Stomach (tissue), 8 donors: ENCODE measurements at regions not wholly inside any gene's neighbourhood (a gene's known extent, or its start where the extent isn't known, plus 50 kb on each side); places are given as distances from the start of the nearest gene placed in this dataset.

Source experiments
- DNase-seq, 2 donors: peaks; one replicate each; pipeline versions ENCODE4 v3.0.0 to v3.0.0-alpha.2; 2013 to 2019
- H3K27ac ChIP-seq, 5 donors: fragments of 200-600 bp in 4 of 5; sonication (generic) in 4 of 5; one replicate each; pipeline ENCODE4 v1.5.1; 2013 to 2019; ENCODE audit warnings: mild to moderate bottlenecking in 1 of 5, moderate library complexity in 1 of 5
- H3K27me3 ChIP-seq, 3 donors: fragments of 200-600 bp; sonication (generic); one replicate each; pipeline ENCODE4 v1.5.1; 2017 to 2019; ENCODE audit warnings: mixed run types in 1 of 3
- H3K36me3 ChIP-seq, 4 donors: fragments of 200-600 bp; sonication (generic); 1 replicate in 3 of 4; 2 replicates in 1 of 4; pipeline ENCODE4 v1.5.1; 2016 to 2019
- H3K4me1 ChIP-seq, 4 donors: fragments of 200-600 bp; sonication (generic); one replicate each; pipeline ENCODE4 v1.5.1; 2016 to 2019
- H3K4me3 ChIP-seq, 4 donors: fragments of 200-600 bp; sonication (generic) in 3 of 4; one replicate each; pipeline ENCODE4 v1.5.1; 2016 to 2019; ENCODE audit warnings: mild to moderate bottlenecking in 1 of 4
- H3K9me3 ChIP-seq, 4 donors: fragments of 200-600 bp; sonication (generic); one replicate each; pipeline ENCODE4 v1.5.1; 2016 to 2019
- EP300 ChIP-seq: sonication (generic); formaldehyde crosslinking; IDR thresholded peaks from one replicate; pipeline ENCODE4 v1.6.1; 2017; ENCODE audit warnings: antibody characterized with exemption
- POLR2A ChIP-seq, 4 donors: fragments of 450-650 bp; IDR thresholded peaks; one replicate each; pipeline ENCODE4 v1.6.1; 2016; ENCODE audit warnings: antibody characterized with exemption in 4 of 4, control low read depth in 2 of 4, mild to moderate bottlenecking in 1 of 4, moderate library complexity in 1 of 4
- POLR2AphosphoS5 ChIP-seq, 3 donors: sonication (generic); formaldehyde crosslinking; IDR thresholded peaks; one replicate each; pipeline ENCODE4 v1.6.1; 2016; ENCODE audit warnings: antibody characterized with exemption in 3 of 3
- WGBS, 5 donors: extraction: QIAGEN DNeasy Blood & Tissue Kit in 3 of 5; methylation state at CpG; one replicate each; pipeline versions ENCODE4 v1.1.5 to v1.1.7; 2013 to 2018; 5-methylcytosine and 5-hydroxymethylcytosine counted together
- intact Hi-C: fragments of 100-400 bp; cut with DNase I; formaldehyde crosslinking; loops from one replicate; pipeline ENCODE4 v1.15.1; 2023; ENCODE audit warnings: low total_unique reads
- TF ChIP-seq, protein P1 (sequence below), 7 experiments: fragments of 450-650 bp in 4 of 7; fragments of 200-600 bp in 3 of 7; sonication (generic) in 3 of 7; IDR thresholded peaks; one replicate each; pipeline ENCODE4 v1.5.1; 2016 to 2019; ENCODE audit warnings: antibody characterized with exemption in 7 of 7, control low read depth in 2 of 7, mild to moderate bottlenecking in 1 of 7
- donor health status: healthy with polysubstance abuse.
- donor health status: Bipolar disorder and iron deficiency.
- donor health status: healthy.

DNA sequence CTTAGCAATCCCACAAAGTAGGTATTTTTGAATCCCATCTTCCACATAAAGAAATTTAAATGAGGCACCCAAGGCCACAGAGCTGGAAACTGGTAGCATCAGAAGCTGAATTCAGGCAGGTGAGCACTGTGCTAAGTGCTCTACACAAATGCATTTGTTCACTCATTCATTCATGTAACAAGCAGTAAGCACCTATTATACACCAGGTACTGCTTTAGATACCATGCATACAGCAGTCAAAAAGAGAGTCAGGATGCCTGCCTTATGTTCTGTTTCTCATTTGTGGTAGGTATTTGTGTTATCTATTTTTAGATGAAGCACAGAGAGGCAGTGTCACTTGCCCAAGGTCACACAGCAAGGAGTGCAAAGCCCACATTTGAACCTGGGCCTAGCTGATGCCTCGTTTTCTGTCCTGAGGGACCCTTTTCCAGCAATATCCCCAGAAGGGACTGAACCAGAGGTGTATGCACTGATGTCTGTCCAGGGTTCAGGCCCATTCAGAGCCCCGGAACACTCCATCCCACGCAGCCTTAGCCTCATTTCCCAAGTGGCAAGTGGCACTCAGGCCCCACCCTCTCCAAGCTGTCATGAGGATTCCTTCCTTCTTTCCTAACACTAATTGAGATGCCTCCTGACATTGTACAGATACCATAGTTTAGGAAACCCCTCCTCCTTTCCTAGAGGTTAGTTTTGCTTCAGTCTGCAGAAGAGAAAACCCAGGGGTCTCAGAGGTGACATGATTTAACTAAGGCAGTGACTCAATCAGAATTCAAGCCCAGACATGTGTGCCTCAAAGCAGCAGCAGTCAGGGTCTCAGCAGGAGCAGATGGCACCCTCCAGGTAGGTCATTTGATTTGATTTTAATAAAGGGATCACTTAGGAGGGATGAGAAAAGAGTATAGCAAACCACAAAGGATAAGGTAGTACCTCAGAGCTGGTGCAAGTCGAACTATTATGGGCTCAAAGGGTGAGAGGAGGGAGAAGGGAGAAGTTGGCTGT is 61.2 kb upstream of the SIRPA start:
- H3K9me3 ChIP-seq: no peaks in the 10 kb centered on the region
- TF ChIP-seq, protein P1, sequence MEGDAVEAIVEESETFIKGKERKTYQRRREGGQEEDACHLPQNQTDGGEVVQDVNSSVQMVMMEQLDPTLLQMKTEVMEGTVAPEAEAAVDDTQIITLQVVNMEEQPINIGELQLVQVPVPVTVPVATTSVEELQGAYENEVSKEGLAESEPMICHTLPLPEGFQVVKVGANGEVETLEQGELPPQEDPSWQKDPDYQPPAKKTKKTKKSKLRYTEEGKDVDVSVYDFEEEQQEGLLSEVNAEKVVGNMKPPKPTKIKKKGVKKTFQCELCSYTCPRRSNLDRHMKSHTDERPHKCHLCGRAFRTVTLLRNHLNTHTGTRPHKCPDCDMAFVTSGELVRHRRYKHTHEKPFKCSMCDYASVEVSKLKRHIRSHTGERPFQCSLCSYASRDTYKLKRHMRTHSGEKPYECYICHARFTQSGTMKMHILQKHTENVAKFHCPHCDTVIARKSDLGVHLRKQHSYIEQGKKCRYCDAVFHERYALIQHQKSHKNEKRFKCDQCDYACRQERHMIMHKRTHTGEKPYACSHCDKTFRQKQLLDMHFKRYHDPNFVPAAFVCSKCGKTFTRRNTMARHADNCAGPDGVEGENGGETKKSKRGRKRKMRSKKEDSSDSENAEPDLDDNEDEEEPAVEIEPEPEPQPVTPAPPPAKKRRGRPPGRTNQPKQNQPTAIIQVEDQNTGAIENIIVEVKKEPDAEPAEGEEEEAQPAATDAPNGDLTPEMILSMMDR (IDR thresholded peaks at IDR 0.05): no peak
- TF ChIP-seq EP300 (no peak), POLR2A (IDR thresholded peaks at IDR 0.05) (no peak), POLR2AphosphoS5 (IDR thresholded peaks at IDR 0.05) (no peak)
- no peak overlapping the region for H3K4me3 ChIP-seq
- no peaks in the 10 kb centered on the region for H3K36me3 ChIP-seq
- WGBS, 5 donors: 64 to 85% (median 69%) methylated on average over 4 of the region's 4 CpGs
- peaks cover 0 to 35% (median 13%) of the 10 kb centered on the region in 3 donors for H3K27me3 ChIP-seq
- H3K4me1 ChIP-seq: peaks cover 9 to 23% (median 16%) of the 10 kb centered on the region in 4 donors
- no peak overlapping the region for H3K27ac ChIP-seq
- intact Hi-C loops: no loop called here
- no peak for DNase-seq

DNA sequence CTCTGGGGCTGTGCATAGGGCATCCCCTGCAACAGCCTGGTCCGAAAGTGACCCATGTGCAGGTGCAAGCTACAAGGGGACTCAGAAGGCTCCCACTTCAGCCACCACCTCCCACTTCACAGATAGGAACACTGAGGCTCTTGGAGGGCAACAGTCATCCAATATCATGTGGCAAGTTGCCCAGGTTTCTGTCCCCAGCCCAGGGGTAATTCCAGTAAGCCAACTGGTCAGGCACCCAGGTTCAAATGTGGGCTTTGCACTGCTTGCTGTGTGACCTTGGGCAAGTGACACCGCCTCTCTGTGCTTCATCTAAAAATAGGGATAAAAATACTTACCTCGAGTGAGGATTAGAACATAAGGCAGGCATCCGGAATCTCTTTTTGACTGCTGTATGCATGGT is 62.0 kb upstream of the SIRPA start:
- H3K36me3 ChIP-seq: no peaks in the 10 kb centered on the region
- no peak for DNase-seq
- H3K4me1 ChIP-seq: peaks cover 9 to 31% (median 17%) of the 10 kb centered on the region in 4 donors
- TF ChIP-seq EP300 (no peak), POLR2A (IDR thresholded peaks at IDR 0.05) (no peak), POLR2AphosphoS5 (IDR thresholded peaks at IDR 0.05) (no peak)
- TF ChIP-seq, protein P1 (IDR thresholded peaks at IDR 0.05): no peak
- peaks cover 0 to 27% (median 5%) of the 10 kb centered on the region in 3 donors for H3K27me3 ChIP-seq
- no peaks in the 10 kb centered on the region for H3K9me3 ChIP-seq
- H3K4me3 ChIP-seq: no peak overlapping the region
- WGBS, 5 donors: 84 to 95% (median 90%) methylated on average over 4 of the region's 4 CpGs
- intact Hi-C loops: no loop called here
- no peak overlapping the region for H3K27ac ChIP-seq

DNA sequence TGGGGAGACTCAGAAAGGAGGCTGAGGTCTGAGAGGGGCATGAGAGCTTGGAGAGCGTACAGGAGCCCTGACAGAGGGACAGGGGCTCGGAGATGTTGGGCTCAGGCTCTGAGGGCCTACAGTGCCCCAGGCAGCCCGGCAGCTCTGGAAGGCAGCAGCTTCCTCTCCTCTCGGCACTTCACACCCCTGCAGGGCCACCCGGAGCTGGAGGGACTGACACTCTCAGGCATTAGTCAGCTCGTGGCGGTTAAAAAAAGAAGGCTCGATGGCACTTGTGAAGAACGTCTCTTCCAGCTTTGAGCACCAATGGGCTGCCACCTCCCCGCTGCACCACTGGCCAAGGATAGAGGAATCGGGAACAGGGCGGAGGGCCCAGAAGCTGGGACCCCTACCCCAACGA is 62.6 kb upstream of the SIRPA start:
- Histone ChIP-seq H3K27ac (no peak overlapping the region), H3K4me3 (no peak overlapping the region), H3K36me3 (no peaks in the 10 kb centered on the region), H3K9me3 (no peaks in the 10 kb centered on the region), H3K4me1 (peaks cover 9 to 37% (median 21%) of the 10 kb centered on the region in 4 donors), H3K27me3 (peaks cover 0 to 21% (median 4%) of the 10 kb centered on the region in 3 donors)
- 57 to 65% (median 61%) methylated on average over 13 of the region's 13 CpGs for WGBS, 5 donors
- DNase-seq: no peak
- TF ChIP-seq EP300 (no peak), POLR2AphosphoS5 (IDR thresholded peaks at IDR 0.05) (no peak), POLR2A (IDR thresholded peaks at IDR 0.05) (no peak)
- TF ChIP-seq, protein P1 (IDR thresholded peaks at IDR 0.05): no peak
- intact Hi-C loops: no loop called here

DNA sequence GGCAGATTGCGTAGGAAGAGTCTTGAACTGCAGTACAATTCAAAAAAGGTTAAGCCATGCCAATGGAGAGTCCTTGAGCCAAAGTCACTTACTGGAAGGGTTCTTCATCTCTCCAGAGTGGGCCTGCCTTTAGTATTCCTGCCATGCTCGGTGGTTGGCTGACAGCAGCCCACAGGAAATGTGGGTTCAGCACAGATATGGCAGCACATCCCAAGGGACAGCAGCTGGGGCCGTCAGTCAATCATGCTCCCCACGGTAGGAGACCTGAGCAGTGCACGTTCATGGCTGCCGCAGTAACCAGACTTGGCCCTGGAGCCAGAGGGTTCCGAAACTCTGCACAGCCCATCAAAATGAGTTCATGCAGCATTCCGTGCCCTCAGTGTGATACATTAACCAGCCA is 63.6 kb upstream of the SIRPA start:
- Histone ChIP-seq H3K4me3 (no peak overlapping the region), H3K4me1 (peaks cover 9 to 40% (median 22%) of the 10 kb centered on the region in 4 donors), H3K27ac (no peak overlapping the region), H3K36me3 (no peaks in the 10 kb centered on the region), H3K9me3 (no peaks in the 10 kb centered on the region), H3K27me3 (peaks cover 0 to 11% (median 4%) of the 10 kb centered on the region in 3 donors)
- TF ChIP-seq, protein P1 (IDR thresholded peaks at IDR 0.05): no peak
- no peak for TF ChIP-seq POLR2AphosphoS5 (IDR thresholded peaks at IDR 0.05)
- TF ChIP-seq EP300: no peak
- no peak for TF ChIP-seq POLR2A (IDR thresholded peaks at IDR 0.05)
- intact Hi-C loops: no loop called here
- WGBS, 5 donors: 74 to 93% (median 89%) methylated on average over 4 to 8 of the region's 8 CpGs
- no peak for DNase-seq
